HepG2 (cell line): ENCODE measurements at regions not wholly inside any gene's neighbourhood (a gene's known extent, or its start where the extent isn't known, plus 50 kb on each side); places are given as distances from the start of the nearest gene placed in this dataset.
A peak's percentile ranks its signal among the peaks of the same experiment; 100 is the strongest.
"Not testable (repeated sequence)": the region's sequence is repeated elsewhere in the genome, so short reads cannot be mapped to it uniquely, and the experiment has no call there.

Experiments
- ATAC-seq: fragments of 200-7000 bp; cut with Tn5 transposase; 3 replicates; pipeline ENCODE4 v1.9.1; 2020; ENCODE audit warnings: mild to moderate bottlenecking, moderate library complexity
- BruUV-seq: library from RNA; stranded (reverse); fragments of 400-500 nt; replicated peaks from 2 replicates; lab custom pipeline; 2021; lab: Mats Ljungman, UMichigan
- CTCF ChIA-PET: fragments of 300-600 bp; formaldehyde crosslinking; extraction: SDS; loops from one replicate; lab custom pipeline; 2021; ENCODE audit warnings: low total read pairs, inconsistent platforms, low intra/inter-chr PET ratio; lab: Yijun Ruan, JAX
- POLR2A ChIA-PET: fragments of 350-600 bp; sonication (Branson Sonifier 250); formaldehyde crosslinking; loops from one replicate; lab custom pipeline; 2020; ENCODE audit warnings: antibody characterized with exemption, inconsistent platforms; lab: Yijun Ruan, JAX
- DNase-seq: peaks from one replicate; pipeline ENCODE4 v3.0.0-alpha.2; 2015; ENCODE audit warnings: low spot score
- FAIRE-seq: peaks from 3 replicates; lab custom pipeline; 2011; peaks lifted over from hg19 to GRCh38; lab: Jason Lieb, UNC
- H2AFZ ChIP-seq: one replicate; pipeline ENCODE4 v1.6.1; 2011; ENCODE audit warnings: low read length, inconsistent platforms
- H3K27ac ChIP-seq: fragments of 300-600 bp; 3 replicates; pipeline ENCODE4 v1.8.0; 2011; ENCODE audit warnings: mixed run types, mild to moderate bottlenecking, mixed read lengths, low read length, inconsistent platforms; ENCODE audit not compliant: insufficient read depth; ENCODE audit errors: extremely low read length
- H3K27me3 ChIP-seq, 2 experiments: fragments of 200-600 bp in 1 of 2; 2 replicates in 1 of 2; 3 replicates in 1 of 2; pipeline versions ENCODE4 v1.6.0 to v1.8.0; 2011; ENCODE audit warnings: low read length in 2 of 2, mild to moderate bottlenecking in 2 of 2, moderate library complexity in 2 of 2, inconsistent platforms in 1 of 2; ENCODE audit not compliant: insufficient read depth in 2 of 2, control insufficient read depth in 1 of 2
- H3K36me3 ChIP-seq, 2 experiments: fragments of 200-600 bp in 1 of 2; replicated peaks in 1 of 2; 2 replicates in 1 of 2; 3 replicates in 1 of 2; pipeline versions ENCODE4 v1.5.1 to v1.8.0; 2011; ENCODE audit warnings: low read length in 2 of 2, inconsistent platforms in 1 of 2; ENCODE audit not compliant: insufficient read depth in 2 of 2, control insufficient read depth in 1 of 2
- H3K4me1 ChIP-seq: 2 replicates; pipeline ENCODE4 v1.5.1; 2012; ENCODE audit warnings: low read length, inconsistent platforms; ENCODE audit not compliant: insufficient read depth
- H3K4me2 ChIP-seq: 2 replicates; pipeline ENCODE4 v1.6.0; 2011; ENCODE audit warnings: low read depth, low read length, inconsistent platforms
- H3K4me3 ChIP-seq, 3 experiments: fragments of 200-600 bp in 1 of 3; sonication (generic), shearing (Covaris generic) in 1 of 3; replicated peaks in 1 of 3; 2 replicates each; pipeline ENCODE4 v1.5.1; 2011 to 2016; ENCODE audit warnings: low read length in 3 of 3, inconsistent platforms in 2 of 3, low read depth in 2 of 3, mild to moderate bottlenecking in 2 of 3, control low read depth in 1 of 3, mixed read lengths in 1 of 3; ENCODE audit not compliant: insufficient read depth in 1 of 3
- H3K79me2 ChIP-seq: one replicate; pipeline ENCODE4 v1.6.1; 2011; ENCODE audit warnings: low read length, inconsistent platforms; ENCODE audit not compliant: insufficient read depth
- H3K9ac ChIP-seq: 2 replicates; pipeline ENCODE4 v1.6.0; 2011; ENCODE audit warnings: mild to moderate bottlenecking, low read depth, low read length, inconsistent platforms; ENCODE audit not compliant: insufficient read depth
- H3K9me3 ChIP-seq: 2 replicates; pipeline ENCODE4 v1.5.1; 2012; ENCODE audit warnings: mild to moderate bottlenecking, low read length
- H4K20me1 ChIP-seq: 2 replicates; pipeline ENCODE4 v1.6.0; 2011; ENCODE audit warnings: inconsistent platforms, mild to moderate bottlenecking, low read length, moderate library complexity; ENCODE audit not compliant: insufficient read depth
- ARID5B ChIP-seq: IDR thresholded peaks from 2 replicates; pipeline ENCODE4 v1.4.0; 2020; ENCODE audit warnings: mild to moderate bottlenecking, missing genetic modification reagents
- BORCS8-MEF2B ChIP-seq: sonication (generic); formaldehyde crosslinking; IDR thresholded peaks from 2 replicates; pipeline ENCODE4 v1.8.0; 2022; ENCODE audit warnings: mild to moderate bottlenecking, missing genetic modification reagents
- CHCHD3 ChIP-seq: sonication (generic); formaldehyde crosslinking; IDR thresholded peaks from 2 replicates; pipeline ENCODE4 v1.8.0; 2022; ENCODE audit warnings: mild to moderate bottlenecking, missing genetic modification reagents, moderate library complexity
- HHEX ChIP-seq: IDR thresholded peaks from 2 replicates; pipeline ENCODE4 v1.6.1; 2016; ENCODE audit warnings: control low read depth
- HMGA1 ChIP-seq: sonication (generic); formaldehyde crosslinking; conservative IDR thresholded peaks from 2 replicates; pipeline ENCODE4 v1.4.0; 2020; ENCODE audit warnings: missing genetic modification reagents
- KDM5A ChIP-seq: fragments of 200-600 bp; sonication (generic); IDR thresholded peaks from 2 replicates; pipeline ENCODE4 v1.7.0; 2018; ENCODE audit warnings: antibody characterized with exemption, mild to moderate bottlenecking, low read length, borderline replicate concordance
- NBN ChIP-seq: fragments of 450-650 bp; conservative IDR thresholded peaks from 2 replicates; pipeline ENCODE4 v1.6.1; 2017
- PHB2 ChIP-seq: fragments of 450-650 bp; IDR thresholded peaks from 2 replicates; pipeline ENCODE4 v1.6.1; 2018; ENCODE audit not compliant: partially characterized antibody
- POGZ ChIP-seq: sonication (generic); formaldehyde crosslinking; IDR thresholded peaks from 2 replicates; pipeline ENCODE4 v1.4.0; 2020; ENCODE audit warnings: mild to moderate bottlenecking, missing genetic modification reagents
- SMC3 ChIP-seq: IDR thresholded peaks from 2 replicates; pipeline ENCODE4 v1.6.1; 2011; ENCODE audit warnings: low read length, improper control_type of control experiment
- STAG1 ChIP-seq: sonication (generic); formaldehyde crosslinking; IDR thresholded peaks from 2 replicates; pipeline ENCODE4 v1.4.0; 2020; ENCODE audit warnings: missing genetic modification reagents
- ZBTB34 ChIP-seq: sonication (generic); formaldehyde crosslinking; IDR thresholded peaks from 2 replicates; pipeline ENCODE4 v1.8.0; 2022; ENCODE audit warnings: mild to moderate bottlenecking, missing genetic modification reagents
- ZNF337 ChIP-seq: sonication (generic); formaldehyde crosslinking; IDR thresholded peaks from 2 replicates; pipeline ENCODE4 v1.5.1; 2020; ENCODE audit warnings: missing genetic modification reagents, low read depth, mild to moderate bottlenecking, borderline replicate concordance
- ZNF672 ChIP-seq: sonication (generic); formaldehyde crosslinking; IDR thresholded peaks from 2 replicates; pipeline ENCODE4 v1.8.1; 2022; ENCODE audit warnings: missing genetic modification reagents
- ZNF850 ChIP-seq: sonication (generic); formaldehyde crosslinking; conservative IDR thresholded peaks from 2 replicates; pipeline ENCODE4 v1.9.0; 2021; ENCODE audit warnings: mild to moderate bottlenecking, missing genetic modification reagents
- WGBS: methylation state at CpG from one replicate; pipeline ENCODE4 v1.1.6; 2017; ENCODE audit warnings: low lambda C conversion rate; 5-methylcytosine and 5-hydroxymethylcytosine counted together
- in situ Hi-C: cut with HindIII; loops from 2 replicates; pipeline ENCODE4 v1.10.0; 2017; ENCODE audit warnings: low pct_unique_long_range_greater_than_20kb; ENCODE audit not compliant: extremely low pct_ligation_motif_present
- intact Hi-C: fragments of 100-400 bp; cut with micrococcal nuclease; formaldehyde crosslinking; loops from one replicate; pipeline ENCODE4 v1.10.0; 2022; ENCODE audit not compliant: unreplicated experiment

GRCh38 chr5:54867310-54867944 is 118.0 kb downstream of the ESM1 start:
- Histone ChIP-seq H3K27me3 (peaks cover 0 to 4% of the 10 kb centered on the region in 2 experiments; a peak in 1 of 5 replicates), H3K79me2 (no peaks in the 10 kb centered on the region), H3K36me3 (no peaks in the 10 kb centered on the region), H2AFZ (no peak overlapping the region), H3K4me3 (no peak overlapping the region), H3K9ac (no peak overlapping the region), H3K9me3 (no peaks in the 10 kb centered on the region), H3K4me1 (no peaks in the 10 kb centered on the region), H3K4me2 (no peak overlapping the region), H4K20me1 (no peaks in the 10 kb centered on the region), H3K27ac (no peak overlapping the region)
- DNase-seq (peak; percentile 22), ATAC-seq (no peak), FAIRE-seq (no peak)
- intact Hi-C loops (loop anchor here (1.0 kb wide), 1 partner anchor 350 kb away; the partner anchor contains the start of gene SNX18), in situ Hi-C loops (no loop called here)
- ChIA-PET POLR2A (no interaction called here), CTCF (interaction anchor here (1.9 kb wide), 1 partner anchor 351 kb away, joined by 13 read pairs; the partner anchor contains the start of gene SNX18)
- WGBS, result 13% methylated on average over 7 of the region's 7 CpGs
- BruUV-seq, result no TSS peak
- TF ChIP-seq NBN, result no peak
- peak; percentile 32; the same call in 1 of the 2 replicates for TF ChIP-seq SMC3
- TF ChIP-seq ZNF850 (CRISPR knock-in tag), result no peak
- TF ChIP-seq HHEX, result no peak
- no peak for TF ChIP-seq KDM5A
- TF ChIP-seq ZNF672 (CRISPR knock-in tag), result no peak
- no peak for TF ChIP-seq ZBTB34 (CRISPR knock-in tag)
- TF ChIP-seq STAG1, result peak; percentile 36
- TF ChIP-seq ZNF337 (CRISPR knock-in tag), result no peak
- no peak for TF ChIP-seq ARID5B (CRISPR knock-in tag)
- TF ChIP-seq HMGA1 (CRISPR knock-in tag), result no peak
- no peak for TF ChIP-seq POGZ (CRISPR knock-in tag)
- TF ChIP-seq PHB2, result no peak
- no peak for TF ChIP-seq CHCHD3 (CRISPR knock-in tag)
- TF ChIP-seq BORCS8-MEF2B, result no peak
- TF ChIP-seq, all 625 proteins: peak for 2

- ATAC-seq, FAIRE-seq, H2AFZ ChIP-seq, CTCF ChIA-PET, H3K9me3 ChIP-seq, DNase-seq, H3K4me2 ChIP-seq, POLR2A ChIA-PET, H3K4me3 ChIP-seq, H4K20me1 ChIP-seq, intact Hi-C loops, H3K36me3 ChIP-seq, H3K9ac ChIP-seq, in situ Hi-C loops, H3K27ac ChIP-seq, BruUV-seq, H3K4me1 ChIP-seq, H3K79me2 ChIP-seq, H3K27me3 ChIP-seq: not testable (repeated sequence)
- WGBS, result no CpG with 5 or more reads among the region's 44 CpGs
These were observed 120.4 kb downstream of the ESM1 start for GRCh38 chr5:54864911-54865515.
